Activated T-helper 2 cell treated with anti-CD3 and anti-CD28 coated beads, Interferon-gamma antibody, Interleukin-2, Interleukin-4, amounts not matched to agents 10 μg/mL and 5 μg/mL and 100 μg/mL, durations not matched to agents 14 hours and 24 hours and 36 hours (primary cell): ENCODE measurements at regions not wholly inside any gene's neighbourhood (a gene's known extent, or its start where the extent isn't known, plus 50 kb on each side); places are given as distances from the start of the nearest gene placed in this dataset.
"Not testable (repeated sequence)": the region's sequence is repeated elsewhere in the genome, so short reads cannot be mapped to it uniquely, and the experiment has no call there.

Experiments used
- DNase-seq: peaks from one replicate; pipeline ENCODE4 v3.0.0; 2021; ENCODE audit warnings: low spot score
- H3K27ac Mint-ChIP-seq: one replicate; pipeline ENCODE4 v1.8.0; 2021; ENCODE audit warnings: mixed read lengths
- H3K27me3 Mint-ChIP-seq: one replicate; pipeline ENCODE4 v1.8.0; 2021; ENCODE audit warnings: low read depth, mixed read lengths
- H3K36me3 Mint-ChIP-seq: one replicate; pipeline ENCODE4 v1.8.0; 2021; ENCODE audit warnings: low read depth, mixed read lengths
- H3K4me1 Mint-ChIP-seq: one replicate; pipeline ENCODE4 v1.8.0; 2021; ENCODE audit warnings: low read depth, mixed read lengths
- H3K4me3 Mint-ChIP-seq: one replicate; pipeline ENCODE4 v1.8.0; 2021; ENCODE audit warnings: low read depth, mild to moderate bottlenecking, moderate library complexity, mixed read lengths
- H3K9me3 Mint-ChIP-seq: one replicate; pipeline ENCODE4 v1.8.0; 2021; ENCODE audit warnings: mixed read lengths
- intact Hi-C: fragments of 100-400 bp; cut with micrococcal nuclease; formaldehyde crosslinking; loops from one replicate; pipeline ENCODE4 v1.15.1; 2023

DNA sequence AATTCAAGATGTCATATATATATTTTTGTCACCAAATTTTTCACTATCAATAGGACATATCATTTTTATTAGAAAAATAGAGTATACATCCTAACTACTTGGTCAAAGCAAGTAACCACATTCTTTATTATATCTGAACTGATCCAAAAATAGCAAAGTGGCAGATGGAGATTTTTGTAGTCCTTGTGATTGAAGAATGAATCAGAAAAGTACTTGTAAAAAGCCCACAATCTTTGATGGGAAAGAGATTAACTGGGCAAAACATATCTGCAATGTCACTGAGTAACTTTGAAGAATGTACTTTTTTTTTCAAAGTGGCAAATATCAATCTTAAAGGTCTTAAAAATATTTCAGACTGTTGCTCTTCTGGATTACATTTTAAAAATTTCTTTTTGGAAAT is 1040.6 kb upstream of the SEMA6A start:
- Mint-ChIP-seq H3K36me3 (no peaks in the 10 kb centered on the region), H3K4me3 (no peak overlapping the region), H3K4me1 (no peaks in the 10 kb centered on the region), H3K9me3 (peaks cover 17% of the 10 kb centered on the region), H3K27me3 (no peaks in the 10 kb centered on the region), H3K27ac (no peak overlapping the region)
- intact Hi-C loops, result no loop called here
- no peak for DNase-seq

DNA sequence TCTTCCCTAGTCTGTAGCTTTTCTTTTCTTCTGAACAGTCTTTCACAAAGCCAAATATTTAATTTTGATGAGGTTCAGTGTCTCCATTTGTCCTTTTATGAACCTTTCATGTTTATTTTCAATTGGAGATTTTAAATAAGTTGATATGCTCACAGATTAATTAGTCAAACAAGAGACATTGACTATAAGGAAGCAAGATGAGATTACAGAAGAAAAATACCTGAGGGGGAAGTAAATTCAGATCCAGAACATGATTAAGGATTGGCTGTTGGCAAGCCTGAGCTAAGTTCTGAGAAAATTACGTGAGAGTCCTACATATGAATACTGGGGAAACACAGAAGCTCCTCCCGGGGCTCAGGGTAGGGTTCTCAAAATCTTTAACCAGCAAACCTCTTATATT is 1039.8 kb upstream of the SEMA6A start:
- H3K4me1 Mint-ChIP-seq, result no peaks in the 10 kb centered on the region
- H3K9me3 Mint-ChIP-seq, result peaks cover 17% of the 10 kb centered on the region
- no peak overlapping the region for H3K4me3 Mint-ChIP-seq
- no peaks in the 10 kb centered on the region for H3K36me3 Mint-ChIP-seq
- no peak for DNase-seq
- no peak overlapping the region for H3K27ac Mint-ChIP-seq
- intact Hi-C loops, result no loop called here
- no peaks in the 10 kb centered on the region for H3K27me3 Mint-ChIP-seq

DNA sequence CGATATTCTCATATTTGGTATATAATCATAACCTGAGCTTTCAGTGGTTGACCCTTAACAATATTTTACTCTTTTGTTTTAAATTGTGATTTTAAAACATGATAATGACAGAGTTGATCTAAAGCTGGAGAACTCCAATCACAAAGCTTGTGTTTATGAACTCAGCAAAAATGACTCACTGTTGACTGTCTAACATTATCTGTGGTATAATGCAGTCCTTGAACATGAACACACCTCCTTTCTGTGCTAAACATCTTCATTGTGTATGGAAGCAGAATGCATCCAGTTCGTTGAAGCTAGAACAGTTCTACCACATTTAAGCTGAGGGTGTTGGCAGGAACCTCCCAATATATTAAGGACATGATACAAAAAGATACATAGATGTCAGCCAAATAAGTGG is 1030.2 kb upstream of the SEMA6A start:
- intact Hi-C loops, result no loop called here
- H3K4me3 Mint-ChIP-seq, result no peak overlapping the region
- H3K4me1 Mint-ChIP-seq, result no peaks in the 10 kb centered on the region

DNA sequence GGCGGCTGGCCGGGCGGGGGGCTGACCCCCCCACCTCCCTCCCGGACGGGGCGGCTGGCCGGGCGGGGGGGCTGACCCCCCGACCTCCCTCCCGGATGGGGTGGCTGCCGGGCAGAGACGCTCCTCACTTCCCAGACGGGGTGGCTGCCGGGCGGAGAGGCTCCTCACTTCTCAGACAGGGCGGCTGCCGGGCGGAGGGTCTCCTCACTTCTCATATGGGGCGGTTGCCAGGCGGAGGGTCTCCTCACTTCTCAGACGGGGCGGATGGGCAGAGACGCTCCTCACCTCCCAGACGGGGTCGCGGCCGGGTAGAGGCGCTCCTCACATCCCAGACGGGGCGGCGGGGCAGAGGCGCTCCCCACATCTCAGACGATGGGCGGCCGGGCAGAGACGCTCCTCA is 1025.2 kb upstream of the SEMA6A start:
- intact Hi-C loops, H3K27me3 Mint-ChIP-seq, H3K4me3 Mint-ChIP-seq, H3K36me3 Mint-ChIP-seq, H3K4me1 Mint-ChIP-seq, H3K27ac Mint-ChIP-seq, DNase-seq, H3K9me3 Mint-ChIP-seq: not testable (repeated sequence)

More for the DNA sequence above, 1030.2 kb upstream of the SEMA6A start:
- Mint-ChIP-seq H3K27me3 (no peaks in the 10 kb centered on the region), H3K36me3 (no peaks in the 10 kb centered on the region), H3K27ac (no peak overlapping the region), H3K9me3 (no peaks in the 10 kb centered on the region)
- DNase-seq, result no peak

DNA sequence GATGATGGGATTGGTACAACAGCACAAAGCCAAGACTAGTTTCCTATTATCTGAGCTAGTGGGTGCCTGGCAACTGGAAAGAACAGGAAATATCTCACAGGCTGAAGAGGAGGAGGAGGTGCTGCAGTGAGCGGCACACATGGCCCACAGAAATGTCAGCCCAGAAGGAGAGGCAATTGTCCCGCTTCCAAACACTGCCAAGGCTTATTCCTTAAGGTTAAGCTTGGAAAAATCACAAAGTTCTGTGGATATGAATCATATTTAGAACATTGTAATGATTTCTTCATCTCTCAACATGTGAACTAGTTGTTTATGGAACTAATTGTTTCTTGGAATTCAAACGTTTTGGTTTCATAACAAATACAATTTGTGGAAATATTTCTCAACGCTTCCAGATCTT is 1019.5 kb upstream of the SEMA6A start:
- Mint-ChIP-seq H3K27me3 (no peaks in the 10 kb centered on the region), H3K9me3 (peaks cover 4% of the 10 kb centered on the region), H3K27ac (no peak overlapping the region), H3K4me1 (no peaks in the 10 kb centered on the region), H3K4me3 (no peak overlapping the region), H3K36me3 (no peaks in the 10 kb centered on the region)
- no peak for DNase-seq
- intact Hi-C loops, result no loop called here

DNA sequence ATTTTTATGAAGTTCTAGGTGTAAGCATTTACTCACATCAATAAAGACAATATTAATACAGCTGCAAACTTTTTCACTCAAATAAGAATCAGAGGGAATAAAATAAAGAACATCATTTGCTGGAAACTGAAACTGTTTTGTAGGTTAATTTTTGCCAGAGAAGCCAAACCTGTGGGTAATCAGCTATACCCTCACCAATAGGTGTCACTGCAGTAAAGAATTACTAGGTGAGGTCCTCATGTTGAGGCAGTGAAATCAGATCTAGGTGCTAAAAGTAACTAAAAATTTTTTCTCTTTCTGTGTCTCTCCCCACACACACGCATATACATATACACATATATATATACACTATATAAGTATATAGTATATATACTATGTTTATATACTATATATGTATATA is 1016.3 kb upstream of the SEMA6A start:
- Mint-ChIP-seq H3K27me3 (no peaks in the 10 kb centered on the region), H3K4me3 (no peak overlapping the region), H3K4me1 (no peaks in the 10 kb centered on the region), H3K36me3 (no peaks in the 10 kb centered on the region), H3K9me3 (no peaks in the 10 kb centered on the region), H3K27ac (no peak overlapping the region)
- DNase-seq, result no peak
- intact Hi-C loops, result no loop called here

DNA sequence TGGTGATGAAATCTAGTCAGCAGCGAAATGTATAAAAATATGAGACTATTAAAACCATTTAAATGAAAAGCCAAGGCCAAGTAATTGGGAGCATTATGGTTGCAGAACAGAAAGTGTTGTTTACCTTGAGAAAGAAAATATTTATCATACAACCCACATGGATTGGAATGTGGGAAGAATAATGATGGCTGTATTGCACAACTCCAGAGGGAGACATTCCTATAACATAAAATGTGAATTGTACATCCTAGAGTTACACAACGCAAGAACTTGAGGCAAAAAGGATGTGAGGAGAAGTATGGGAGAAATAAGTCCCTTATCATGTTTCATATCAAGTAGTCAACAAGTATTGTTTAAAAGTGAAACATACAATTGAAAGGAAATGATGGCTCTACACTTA is 1014.0 kb upstream of the SEMA6A start:
- Mint-ChIP-seq H3K27me3 (no peaks in the 10 kb centered on the region), H3K27ac (no peak overlapping the region), H3K4me3 (no peak overlapping the region), H3K4me1 (no peaks in the 10 kb centered on the region), H3K36me3 (no peaks in the 10 kb centered on the region), H3K9me3 (no peaks in the 10 kb centered on the region)
- intact Hi-C loops, result no loop called here
- no peak for DNase-seq

DNA sequence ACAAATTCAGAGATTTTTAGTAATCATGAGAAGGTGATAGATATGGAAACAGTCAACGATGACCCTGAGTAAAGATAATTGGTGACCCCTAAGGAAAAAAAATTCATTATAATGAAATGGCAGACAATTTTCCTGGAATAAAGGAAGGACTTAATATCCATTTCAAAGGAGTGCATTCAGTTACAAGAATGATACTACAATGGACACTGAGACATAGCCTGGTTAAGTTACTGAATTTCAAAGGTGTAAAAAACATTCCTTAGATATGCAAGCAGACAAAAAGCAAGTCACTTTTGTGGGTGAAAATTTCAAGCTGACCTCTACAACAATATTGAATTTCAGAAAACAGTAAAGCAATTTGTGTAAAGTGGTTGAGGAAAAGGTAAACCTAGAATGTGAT is 1012.5 kb upstream of the SEMA6A start:
- H3K9me3 Mint-ChIP-seq, result no peaks in the 10 kb centered on the region
- H3K27me3 Mint-ChIP-seq, result no peaks in the 10 kb centered on the region
- no peak for DNase-seq
- H3K27ac Mint-ChIP-seq, result no peak overlapping the region
- H3K4me3 Mint-ChIP-seq, result no peak overlapping the region
- intact Hi-C loops, result no loop called here
- no peaks in the 10 kb centered on the region for H3K4me1 Mint-ChIP-seq
- no peaks in the 10 kb centered on the region for H3K36me3 Mint-ChIP-seq

DNA sequence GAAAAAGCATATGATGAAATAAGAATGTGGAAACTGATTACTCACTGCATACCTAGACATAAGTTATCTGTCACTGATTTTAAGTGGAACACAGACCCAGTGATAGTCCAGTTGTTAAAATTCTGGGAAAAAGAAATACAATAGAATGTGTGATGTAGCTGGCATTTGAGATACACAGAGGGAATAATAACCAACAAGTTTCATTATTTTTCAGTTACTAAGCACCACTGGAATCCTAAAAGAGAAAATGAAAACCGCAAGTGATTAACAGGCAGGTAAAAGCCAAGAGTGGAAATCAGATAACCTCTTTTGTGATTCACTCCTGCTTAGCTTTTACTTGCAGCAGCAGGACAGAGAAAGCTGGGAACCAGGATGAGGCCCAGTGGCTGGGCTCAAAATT is 994.0 kb upstream of the SEMA6A start:
- no peaks in the 10 kb centered on the region for H3K27me3 Mint-ChIP-seq
- H3K27ac Mint-ChIP-seq, result no peak overlapping the region
- DNase-seq, result no peak
- H3K9me3 Mint-ChIP-seq, result peaks cover 3% of the 10 kb centered on the region
- no peaks in the 10 kb centered on the region for H3K4me1 Mint-ChIP-seq
- H3K4me3 Mint-ChIP-seq, result no peak overlapping the region
- H3K36me3 Mint-ChIP-seq, result no peaks in the 10 kb centered on the region
- intact Hi-C loops, result no loop called here

DNA sequence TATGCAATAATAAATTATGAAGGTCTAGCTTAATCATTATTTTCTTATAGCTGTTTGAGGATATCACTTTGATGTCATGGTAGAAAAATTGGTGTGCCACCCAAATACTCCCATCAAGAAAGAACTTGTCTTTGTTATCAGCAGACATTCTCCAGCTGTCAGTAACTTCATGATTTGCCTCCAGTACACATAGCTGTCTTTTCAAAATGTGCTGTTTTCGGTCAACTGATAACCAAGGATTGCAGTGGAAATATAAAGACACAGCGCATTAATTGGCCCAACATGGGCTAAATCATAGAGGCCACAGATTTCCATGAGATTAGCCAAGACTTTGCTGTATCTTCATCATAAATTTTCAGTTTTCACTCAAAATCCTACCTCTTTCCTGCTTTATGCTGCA is 993.5 kb upstream of the SEMA6A start:
- Mint-ChIP-seq H3K4me1 (no peaks in the 10 kb centered on the region), H3K9me3 (peaks cover 3% of the 10 kb centered on the region)

DNA sequence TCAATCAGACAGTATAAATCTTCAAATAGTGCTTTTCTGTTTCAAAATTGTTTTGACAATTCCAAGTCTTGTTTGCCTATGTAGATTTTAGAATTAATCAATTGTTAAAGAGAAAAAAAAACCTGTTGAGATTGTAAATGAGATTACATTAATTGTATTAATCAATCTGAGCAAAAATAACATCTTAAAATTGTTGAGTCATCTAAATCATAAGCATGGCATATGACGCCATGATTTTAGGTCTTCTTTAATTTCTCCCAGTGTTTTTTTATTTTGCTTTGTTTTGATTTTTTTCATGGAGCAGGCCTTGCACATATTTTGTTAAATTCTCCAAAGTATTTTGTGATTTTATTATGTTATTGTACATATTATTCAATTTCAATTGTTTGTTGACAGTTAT is 988.0 kb upstream of the SEMA6A start:
- H3K27ac Mint-ChIP-seq, result no peak overlapping the region
- H3K36me3 Mint-ChIP-seq, result no peaks in the 10 kb centered on the region
- H3K4me1 Mint-ChIP-seq, result no peaks in the 10 kb centered on the region
- no peak overlapping the region for H3K4me3 Mint-ChIP-seq
- H3K27me3 Mint-ChIP-seq, result no peaks in the 10 kb centered on the region
- intact Hi-C loops, result no loop called here
- no peaks in the 10 kb centered on the region for H3K9me3 Mint-ChIP-seq
- no peak for DNase-seq

More for the DNA sequence above, 993.5 kb upstream of the SEMA6A start:
- no peak overlapping the region for H3K27ac Mint-ChIP-seq
- intact Hi-C loops, result no loop called here
- no peaks in the 10 kb centered on the region for H3K36me3 Mint-ChIP-seq
- H3K4me3 Mint-ChIP-seq, result no peak overlapping the region
- H3K27me3 Mint-ChIP-seq, result no peaks in the 10 kb centered on the region
- no peak for DNase-seq

DNA sequence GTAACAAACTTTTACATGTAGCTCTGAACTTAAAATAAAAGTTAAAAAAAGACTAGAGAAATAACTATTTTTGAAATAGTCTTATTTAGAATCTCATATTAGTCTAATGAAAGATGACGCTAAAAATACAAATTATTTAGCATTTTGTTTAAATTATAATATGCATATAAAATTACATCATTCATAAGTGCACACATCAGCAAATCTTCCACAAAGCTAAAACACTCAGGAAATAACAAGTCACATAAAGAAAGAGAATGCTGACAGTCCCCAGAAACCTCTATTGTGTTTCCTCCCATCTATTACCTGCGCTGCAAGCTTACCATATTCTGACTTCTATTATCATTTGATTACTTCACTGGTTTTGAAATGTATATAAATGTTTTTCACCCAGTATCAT is 986.9 kb upstream of the SEMA6A start:
- Mint-ChIP-seq H3K4me1 (no peaks in the 10 kb centered on the region), H3K4me3 (no peak overlapping the region), H3K27me3 (no peaks in the 10 kb centered on the region), H3K9me3 (no peaks in the 10 kb centered on the region), H3K27ac (no peak overlapping the region), H3K36me3 (no peaks in the 10 kb centered on the region)
- intact Hi-C loops, result no loop called here
- no peak for DNase-seq

DNA sequence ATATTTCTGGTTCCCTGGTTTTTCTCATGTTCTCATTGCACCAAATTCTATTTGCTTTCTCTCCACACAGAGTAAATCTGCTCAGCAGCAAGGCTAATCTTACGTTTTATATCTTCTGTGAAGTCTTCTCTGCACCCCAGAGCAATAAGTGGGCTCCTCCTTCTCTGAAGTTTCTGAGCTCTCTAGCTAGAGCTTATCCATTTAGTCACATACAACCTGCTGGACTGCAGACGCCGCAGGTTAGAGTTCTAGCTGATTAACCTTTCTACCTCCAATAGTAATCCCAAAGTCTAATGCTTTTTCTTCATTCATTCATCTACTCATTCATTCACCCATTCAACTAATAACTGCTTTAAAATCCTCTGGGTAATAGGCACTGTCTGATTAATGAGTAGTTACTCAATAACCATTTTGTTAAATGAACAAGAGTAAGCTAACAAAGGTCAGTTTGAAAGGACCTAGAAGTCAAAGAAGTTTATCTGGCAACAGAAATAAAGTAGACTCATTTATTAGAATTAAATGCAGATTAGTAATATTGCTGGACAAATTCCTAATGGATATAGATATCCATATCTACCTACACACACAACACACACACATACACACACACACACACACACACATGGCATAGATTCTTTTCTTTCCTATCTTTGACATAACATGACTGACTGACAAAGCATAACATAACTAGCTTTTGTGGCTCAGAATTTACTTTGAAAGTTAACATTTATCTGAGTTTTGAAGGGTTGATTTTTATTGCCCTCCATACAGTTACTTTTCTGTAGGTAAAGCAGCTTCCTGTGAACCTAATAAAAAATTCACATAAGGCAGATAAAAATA is 984.6 kb upstream of the SEMA6A start:
- no peak overlapping the region for H3K27ac Mint-ChIP-seq
- DNase-seq, result no peak
- H3K4me1 Mint-ChIP-seq, result no peaks in the 10 kb centered on the region
- peaks cover 4% of the 10 kb centered on the region for H3K9me3 Mint-ChIP-seq
- H3K4me3 Mint-ChIP-seq, result no peak overlapping the region
- no peaks in the 10 kb centered on the region for H3K27me3 Mint-ChIP-seq
- intact Hi-C loops, result no loop called here
- H3K36me3 Mint-ChIP-seq, result no peaks in the 10 kb centered on the region

DNA sequence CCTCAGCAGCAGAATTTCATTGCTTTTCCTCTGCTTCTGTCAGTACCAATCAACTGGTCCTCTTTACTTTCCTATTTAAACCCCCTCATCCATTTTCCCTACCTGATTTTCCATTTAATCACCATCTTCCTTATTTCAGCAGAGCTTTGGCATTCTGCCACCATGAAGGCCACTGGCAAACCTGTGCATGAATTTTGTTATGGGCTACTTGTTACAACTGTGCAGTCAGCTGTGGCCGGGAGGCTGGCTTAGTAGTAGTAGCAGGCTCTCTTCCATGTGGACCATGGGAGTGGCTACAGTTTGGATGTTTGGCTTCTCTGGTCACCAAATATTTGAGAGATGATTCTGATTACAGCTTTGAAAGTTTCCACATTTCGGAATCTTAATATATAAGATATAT is 976.6 kb upstream of the SEMA6A start:
- Mint-ChIP-seq H3K4me1 (no peaks in the 10 kb centered on the region), H3K36me3 (no peaks in the 10 kb centered on the region), H3K9me3 (peaks cover 4% of the 10 kb centered on the region), H3K4me3 (no peak overlapping the region), H3K27me3 (no peaks in the 10 kb centered on the region), H3K27ac (no peak overlapping the region)
- no peak for DNase-seq
- intact Hi-C loops, result no loop called here
